ENCODE measurements at regions not wholly inside any gene's neighbourhood (a gene's known extent, or its start where the extent isn't known, plus 50 kb on each side); places are given as distances from the start of the nearest gene placed in this dataset.
"Not testable (repeated sequence)": the region's sequence is repeated elsewhere in the genome, so short reads cannot be mapped to it uniquely, and the experiment has no call there.

DNA sequence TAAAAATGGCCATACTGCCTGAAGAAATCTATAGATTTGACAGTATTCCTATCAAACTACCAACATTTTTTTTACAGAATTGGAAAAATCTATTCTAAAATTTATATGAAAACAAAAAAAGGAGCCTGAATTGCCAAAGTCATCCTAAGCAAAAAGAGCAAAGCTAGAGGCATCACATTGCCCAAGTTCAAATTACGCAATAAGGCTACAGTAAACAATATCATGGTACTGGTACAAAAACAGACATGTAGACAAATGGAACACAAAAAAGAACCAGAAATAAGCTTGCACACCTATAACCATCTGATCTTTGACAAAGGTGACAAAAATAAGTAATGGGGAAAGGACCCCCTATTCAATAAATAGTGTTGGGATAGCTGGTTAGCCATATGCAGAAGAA is 50.2 kb upstream of the THSD7B start:
- no peak for DNase-seq

DNA sequence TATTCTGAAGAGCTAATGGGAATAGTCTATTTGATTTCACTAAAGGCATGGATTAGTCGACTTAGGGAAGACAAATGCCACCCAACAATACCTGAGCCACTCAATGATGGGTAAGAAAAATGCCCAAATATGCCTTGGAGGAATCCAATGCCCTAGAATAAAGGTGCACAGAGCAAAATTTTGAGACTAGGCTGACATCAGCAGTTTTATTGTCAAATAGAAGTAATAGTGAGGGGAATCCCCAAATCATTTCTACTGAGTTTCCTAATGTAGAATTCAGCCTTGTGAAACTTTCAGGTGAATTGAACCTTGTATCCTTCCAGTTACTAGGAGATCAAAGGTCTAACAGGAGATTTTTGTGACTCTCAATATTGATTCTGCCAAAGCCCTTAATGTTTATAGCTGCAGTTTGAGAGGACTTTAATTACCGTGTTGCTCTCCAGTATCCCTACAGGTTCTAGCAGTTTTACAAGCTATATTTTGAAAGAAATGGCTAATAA is 50.8 kb upstream of the THSD7B start:
- no peak for DNase-seq

GRCh38 chr2:136713739-136714138 is 51.6 kb upstream of the THSD7B start:
- no peak for DNase-seq

- DNase-seq, result no peak
Measured at GRCh38 chr2:136705336-136705735, 60.0 kb upstream of the THSD7B start.

DNA sequence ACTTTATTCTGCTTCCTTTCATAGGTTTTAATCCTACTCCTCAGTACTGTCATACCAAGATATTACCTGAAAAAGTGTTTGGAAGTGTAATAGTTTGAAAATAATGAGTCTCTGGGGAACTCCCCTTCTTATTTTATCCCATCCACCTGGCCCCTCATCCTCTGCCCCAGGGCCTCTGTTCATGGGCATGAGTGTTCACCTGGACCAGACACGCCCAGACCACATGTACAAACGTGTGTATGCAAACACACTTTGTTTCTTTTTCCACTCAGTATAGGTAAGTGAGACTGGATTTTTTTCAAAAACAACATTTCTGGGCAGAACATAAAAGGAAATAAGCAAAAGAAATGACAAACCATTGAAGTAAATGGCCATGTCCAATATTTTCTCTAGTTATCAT is 62.1 kb upstream of the THSD7B start:
- DNase-seq, result no peak

DNA sequence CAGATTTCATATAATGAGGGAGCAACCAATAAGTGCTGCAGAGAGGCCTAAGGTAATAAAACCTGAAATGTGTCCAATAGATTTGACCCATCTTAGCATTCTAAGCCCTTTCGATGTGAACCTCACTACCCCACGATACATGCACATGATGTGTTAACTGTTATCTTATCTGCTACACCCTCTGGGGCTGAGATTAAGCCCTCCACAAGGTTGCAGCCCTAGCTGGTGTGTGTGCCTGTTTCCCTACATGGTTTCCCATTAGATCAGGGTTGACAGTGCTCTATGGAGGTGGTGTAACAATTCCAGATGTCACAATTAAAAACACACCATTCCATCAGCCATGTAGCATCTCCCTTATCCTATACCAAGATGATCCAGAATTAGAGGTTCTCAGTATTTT is 68.9 kb upstream of the THSD7B start:
- DNase-seq, result no peak

- DNase-seq, result no peak
Measured at GRCh38 chr2:136693966-136694365, 71.4 kb upstream of the THSD7B start.

- not testable (repeated sequence) for DNase-seq
Measured at GRCh38 chr2:136680079-136680478, 85.3 kb upstream of the THSD7B start.

DNA sequence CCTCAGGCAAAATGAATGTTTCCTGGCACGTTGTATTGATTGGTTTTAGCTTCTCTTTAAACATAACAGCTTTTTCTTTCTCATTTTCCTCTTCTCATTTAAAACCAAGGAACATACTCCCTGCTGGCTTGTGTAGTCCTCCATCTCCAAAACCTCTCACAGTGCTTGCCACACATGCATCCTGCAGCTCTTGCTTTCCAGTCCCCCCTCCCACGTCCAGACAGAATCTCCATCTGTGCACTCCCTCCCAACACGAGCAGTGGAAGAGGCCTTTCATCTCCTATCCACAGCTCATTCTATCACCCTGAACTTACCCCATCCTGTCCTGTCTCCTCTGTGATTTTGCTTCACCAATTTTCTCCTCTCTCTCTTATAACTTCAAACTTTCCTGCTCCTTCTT is 99.6 kb upstream of the THSD7B start:
- DNase-seq, result no peak

- DNase-seq, result no peak
Measured at GRCh38 chr2:136664713-136665405, 100.5 kb upstream of the THSD7B start.

- no peak for DNase-seq
Measured at GRCh38 chr2:136658201-136658600, 107.1 kb upstream of the THSD7B start.

DNA sequence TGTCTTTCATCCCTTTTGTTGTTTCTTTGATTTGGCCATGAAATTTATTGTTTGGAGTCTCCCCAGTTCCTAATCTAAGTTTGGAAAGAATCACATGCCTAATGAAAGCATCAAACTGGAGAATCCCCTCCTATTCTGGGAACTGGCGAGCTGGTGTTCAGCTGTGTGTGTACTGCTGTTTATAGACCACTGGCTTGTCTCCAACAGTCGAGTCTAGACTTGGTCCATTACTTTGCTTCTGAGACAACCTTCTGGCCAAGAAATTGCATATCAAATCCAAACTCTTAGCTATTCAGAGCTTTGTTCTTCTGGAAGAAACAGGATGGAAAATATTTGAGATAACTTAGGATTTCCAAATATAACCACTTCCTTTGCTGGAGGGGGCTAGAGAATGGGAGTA is 111.5 kb upstream of the THSD7B start:
- no peak for DNase-seq

DNA sequence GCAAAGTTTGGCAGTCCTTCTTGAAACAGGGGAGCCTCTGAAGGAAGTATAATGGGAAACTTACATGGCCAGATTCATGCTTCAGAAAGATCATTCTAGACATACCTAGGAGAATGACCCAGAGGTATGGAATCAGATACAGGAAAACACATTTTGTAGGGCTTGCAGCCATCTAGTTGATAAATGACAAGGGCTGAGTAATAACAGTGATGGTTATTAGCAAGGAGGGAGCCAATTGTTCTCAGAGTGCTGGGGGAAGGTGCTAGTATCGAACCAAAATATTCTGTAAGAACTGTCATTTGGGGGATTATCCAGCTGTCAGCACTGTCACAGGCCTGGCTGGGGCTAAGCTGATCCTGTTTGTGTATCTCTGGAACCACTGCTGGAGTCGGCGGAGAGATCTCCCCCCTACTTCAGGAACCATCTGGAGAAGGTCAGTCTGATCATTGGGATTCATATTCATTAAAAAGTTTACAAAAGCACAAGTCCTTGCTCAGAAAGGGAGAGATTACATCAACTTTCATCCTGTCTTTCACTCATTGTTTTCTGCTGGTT is 113.8 kb upstream of the THSD7B start:
- no peak for DNase-seq

GRCh38 chr2:136647039-136647438 is 118.3 kb upstream of the THSD7B start:
- no peak for DNase-seq

- DNase-seq, result no peak
Measured at GRCh38 chr2:136645236-136645828, 120.0 kb upstream of the THSD7B start.

DNA sequence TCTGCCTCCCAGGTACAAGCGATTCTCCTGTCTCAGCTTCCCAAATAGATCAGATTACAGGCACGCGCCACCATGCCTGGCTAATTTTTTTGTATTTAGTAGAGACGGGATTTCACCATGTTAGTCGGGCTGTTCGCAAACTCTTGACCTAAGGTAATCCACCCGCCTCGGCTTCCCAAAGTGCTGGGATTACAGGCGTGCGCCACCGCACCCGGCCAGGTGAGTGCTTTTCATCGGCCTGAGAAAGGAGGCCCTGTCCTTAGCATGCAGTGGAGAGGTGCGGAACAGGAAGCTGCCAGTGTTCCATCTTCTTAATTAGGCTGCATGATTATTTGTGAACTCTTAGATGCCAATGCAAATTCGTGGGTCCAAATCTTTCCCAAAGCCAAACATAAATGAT is 125.7 kb upstream of the THSD7B start:
- DNase-seq, result no peak

DNA sequence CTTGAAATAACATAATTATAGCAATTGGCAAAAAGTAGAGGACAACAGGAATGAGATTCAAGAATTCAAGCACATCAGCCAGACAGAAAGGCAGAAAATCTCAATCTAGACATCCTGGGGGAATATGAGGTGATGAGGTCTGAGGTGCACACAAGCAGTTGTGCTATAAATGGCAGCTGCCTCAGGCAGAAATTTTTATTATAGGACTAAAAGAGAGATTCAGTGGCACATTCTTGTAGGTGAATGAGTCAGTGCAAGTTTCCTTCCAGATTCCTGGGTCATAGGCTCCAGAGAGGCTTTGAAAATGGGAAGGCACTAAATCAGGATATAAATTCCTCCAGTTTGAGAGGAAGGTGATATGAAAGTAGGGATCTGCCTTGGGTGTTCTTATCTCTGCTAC is 127.2 kb upstream of the THSD7B start:
- DNase-seq, result no peak

GRCh38 chr2:136637402-136637801 is 127.9 kb upstream of the THSD7B start:
- no peak for DNase-seq

DNA sequence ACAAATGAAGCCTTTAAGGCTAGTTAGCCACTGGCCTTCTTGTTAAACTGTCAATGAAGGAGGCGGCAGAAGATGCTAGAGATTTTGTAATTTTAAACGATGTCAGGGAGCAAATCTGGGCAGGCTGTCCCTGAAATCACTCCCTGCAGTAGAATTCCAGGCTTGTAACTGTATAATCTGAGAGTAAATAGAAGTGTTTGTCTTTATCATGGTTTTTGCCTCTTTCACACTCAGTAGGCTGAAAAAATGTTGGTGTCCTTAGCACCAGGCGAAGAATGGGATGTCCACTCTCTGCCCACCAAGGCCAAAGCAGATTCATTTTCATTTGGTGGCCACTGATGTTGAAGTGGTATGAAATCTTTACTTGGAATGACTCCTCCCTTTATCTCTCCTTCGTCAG is 136.9 kb upstream of the THSD7B start:
- DNase-seq, result no peak

- DNase-seq, result no peak
Measured at GRCh38 chr2:136613096-136613495, 152.2 kb upstream of the THSD7B start.

- DNase-seq, result no peak
Measured at GRCh38 chr2:136612079-136612478, 153.3 kb upstream of the THSD7B start.

DNA sequence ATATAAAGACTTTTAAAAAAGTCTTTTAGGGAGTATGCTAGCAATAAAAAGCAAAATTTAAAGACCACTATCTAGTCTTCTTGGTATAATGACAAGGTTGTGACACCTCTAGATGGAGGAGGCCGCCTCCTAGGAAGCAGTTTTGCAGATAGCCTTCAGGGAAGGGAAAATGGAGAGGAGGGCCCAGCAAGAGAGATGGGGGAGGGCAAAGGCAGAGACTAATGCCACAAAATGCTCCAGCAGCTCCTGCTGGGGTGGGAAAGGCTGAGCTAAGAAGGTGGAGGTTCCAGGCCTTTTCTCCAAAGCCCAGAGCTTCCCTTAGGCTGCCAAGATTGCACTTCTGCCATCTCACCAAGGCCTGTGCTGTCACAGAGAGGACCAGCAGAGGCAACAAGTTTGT is 153.9 kb upstream of the THSD7B start:
- DNase-seq, result no peak

DNA sequence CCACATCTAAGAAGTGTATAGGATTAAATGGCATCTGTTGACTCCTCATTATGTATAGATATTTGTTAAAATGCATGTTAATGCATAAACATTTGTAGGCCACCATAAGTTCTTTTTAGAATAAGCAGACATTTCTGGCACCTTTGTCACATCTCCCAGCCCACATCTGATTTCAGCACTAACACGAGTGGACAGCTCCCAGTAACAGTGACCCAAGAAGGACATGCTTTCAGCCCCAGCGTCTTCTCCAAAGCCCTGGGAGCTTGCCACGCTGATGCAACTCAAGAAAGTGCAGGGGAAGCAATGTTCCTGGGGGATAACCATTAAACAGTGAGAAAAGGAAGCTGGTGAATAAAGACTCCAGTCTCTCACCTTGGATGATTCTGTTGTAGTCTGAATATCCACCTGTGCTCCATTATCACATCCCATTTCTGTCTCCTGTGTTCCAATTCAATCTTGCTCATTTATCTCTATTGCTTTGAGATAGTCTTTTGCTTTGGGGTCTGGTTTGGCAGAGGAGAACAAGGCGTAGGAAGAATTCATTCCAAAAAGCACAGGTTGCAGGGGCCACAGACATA is 182.6 kb upstream of the THSD7B start:
- no peak for DNase-seq

DNA sequence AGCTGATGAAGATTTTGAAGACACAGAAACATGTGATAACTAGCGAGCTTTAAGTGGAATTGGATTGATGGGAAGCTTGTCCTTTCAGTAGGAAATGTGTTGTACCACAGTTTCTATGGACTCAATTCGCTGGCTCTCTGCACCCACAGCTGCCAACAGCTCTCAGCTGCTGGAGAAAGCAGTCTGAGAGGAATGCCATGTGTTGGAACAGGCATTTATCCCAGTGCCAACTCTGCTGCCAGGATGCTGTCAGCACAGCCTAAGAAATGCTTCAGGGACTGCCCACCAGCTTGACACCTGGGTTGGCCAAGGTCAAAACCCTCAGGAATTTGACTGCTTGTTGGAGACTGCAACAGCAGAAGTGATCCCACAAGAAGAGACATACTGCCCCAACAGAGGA is 193.0 kb upstream of the THSD7B start:
- DNase-seq, result no peak
